ENCODE measurements at regions not wholly inside any gene's neighbourhood (a gene's known extent, or its start where the extent isn't known, plus 50 kb on each side); places are given as distances from the start of the nearest gene placed in this dataset.

GRCh38 chr17:33786478-33786877 is 468.6 kb upstream of the CCL2 start:
- H3K9ac ChIP-seq (ENCODE audit: low read depth, low read length, poor library complexity, severe bottlenecking): no peak overlapping the region
- no peaks in the 10 kb centered on the region for H3K9me2 ChIP-seq (replicated peaks; ENCODE audit: low read depth, low read length)
- no peak overlapping the region for H3K4me2 ChIP-seq (ENCODE audit: low read depth, low read length, poor library complexity, severe bottlenecking)
- H3K9me3 ChIP-seq (ENCODE audit: insufficient read depth, low read depth, low read length): no peaks in the 10 kb centered on the region
- no peak overlapping the region for H3K4me3 ChIP-seq (ENCODE audit: low read length, poor library complexity, severe bottlenecking)
- TF ChIP-seq EZH2phosphoT487 (IDR thresholded peaks at IDR 0.05; ENCODE audit: borderline replicate concordance) (no peak), CTCF (conservative IDR thresholded peaks at IDR 0.05; ENCODE audit: low read length) (no peak)
- no peaks in the 10 kb centered on the region for H3F3A ChIP-seq (ENCODE audit: low read depth)
- H2AFZ ChIP-seq (ENCODE audit: low read length): no peak overlapping the region
- H3K4me1 ChIP-seq (ENCODE audit: insufficient read depth, low read length, poor library complexity, severe bottlenecking): no peaks in the 10 kb centered on the region
- no peaks in the 10 kb centered on the region for H4K20me1 ChIP-seq (ENCODE audit: insufficient read depth, low read length, poor library complexity, severe bottlenecking)
- no peaks in the 10 kb centered on the region for H3K79me2 ChIP-seq (ENCODE audit: insufficient read depth, low read length)
- H3K27me3 ChIP-seq (ENCODE audit: insufficient read depth, low read length, poor library complexity, severe bottlenecking): no peaks in the 10 kb centered on the region
- no peaks in the 10 kb centered on the region for H3K36me3 ChIP-seq (ENCODE audit: insufficient read depth, low read length)

DNA sequence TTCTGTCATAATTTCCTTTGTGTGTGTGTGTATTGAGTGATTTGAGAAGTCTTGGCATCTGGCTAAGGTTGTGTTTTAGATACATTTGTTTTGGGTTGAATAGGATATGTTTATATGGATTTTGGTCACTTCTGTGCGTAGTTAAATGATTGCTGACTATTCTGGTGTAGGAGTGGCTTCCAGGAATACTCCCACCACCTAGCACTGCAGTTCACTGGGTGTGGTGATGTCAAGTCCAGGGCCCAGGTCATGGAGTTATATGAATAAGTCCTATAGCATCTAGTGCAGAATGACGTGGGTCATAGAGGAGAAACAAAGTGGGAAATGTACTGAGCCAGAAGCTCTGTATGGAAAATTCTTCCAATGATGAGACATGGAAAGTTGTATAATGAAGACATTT is 465.4 kb upstream of the CCL2 start:
- Histone ChIP-seq H2AFZ (ENCODE audit: low read length) (no peak overlapping the region), H4K20me1 (ENCODE audit: insufficient read depth, low read length, poor library complexity, severe bottlenecking) (no peaks in the 10 kb centered on the region), H3F3A (ENCODE audit: low read depth) (no peaks in the 10 kb centered on the region), H3K79me2 (ENCODE audit: insufficient read depth, low read length) (no peaks in the 10 kb centered on the region), H3K9me2 (replicated peaks; ENCODE audit: low read depth, low read length) (no peaks in the 10 kb centered on the region), H3K27me3 (ENCODE audit: insufficient read depth, low read length, poor library complexity, severe bottlenecking) (no peaks in the 10 kb centered on the region), H3K4me2 (ENCODE audit: low read depth, low read length, poor library complexity, severe bottlenecking) (no peak overlapping the region), H3K4me1 (ENCODE audit: insufficient read depth, low read length, poor library complexity, severe bottlenecking) (no peaks in the 10 kb centered on the region), H3K36me3 (ENCODE audit: insufficient read depth, low read length) (no peaks in the 10 kb centered on the region), H3K9me3 (ENCODE audit: insufficient read depth, low read depth, low read length) (no peaks in the 10 kb centered on the region), H3K9ac (ENCODE audit: low read depth, low read length, poor library complexity, severe bottlenecking) (no peak overlapping the region), H3K4me3 (ENCODE audit: low read length, poor library complexity, severe bottlenecking) (no peak overlapping the region)
- no peak for TF ChIP-seq CTCF (conservative IDR thresholded peaks at IDR 0.05; ENCODE audit: low read length)
- TF ChIP-seq EZH2phosphoT487 (IDR thresholded peaks at IDR 0.05; ENCODE audit: borderline replicate concordance): no peak

- no peaks in the 10 kb centered on the region for H4K20me1 ChIP-seq (ENCODE audit: insufficient read depth, low read length, poor library complexity, severe bottlenecking)
- no peak overlapping the region for H2AFZ ChIP-seq (ENCODE audit: low read length)
- TF ChIP-seq CTCF (conservative IDR thresholded peaks at IDR 0.05; ENCODE audit: low read length) (no peak), EZH2phosphoT487 (IDR thresholded peaks at IDR 0.05; ENCODE audit: borderline replicate concordance) (no peak)
- H3K4me2 ChIP-seq (ENCODE audit: low read depth, low read length, poor library complexity, severe bottlenecking): no peak overlapping the region
- no peaks in the 10 kb centered on the region for H3K4me1 ChIP-seq (ENCODE audit: insufficient read depth, low read length, poor library complexity, severe bottlenecking)
- H3K36me3 ChIP-seq (ENCODE audit: insufficient read depth, low read length): no peaks in the 10 kb centered on the region
- no peaks in the 10 kb centered on the region for H3K79me2 ChIP-seq (ENCODE audit: insufficient read depth, low read length)
- H3K9me2 ChIP-seq (replicated peaks; ENCODE audit: low read depth, low read length): no peaks in the 10 kb centered on the region
- H3F3A ChIP-seq (ENCODE audit: low read depth): no peaks in the 10 kb centered on the region
- H3K4me3 ChIP-seq (ENCODE audit: low read length, poor library complexity, severe bottlenecking): no peak overlapping the region
- no peaks in the 10 kb centered on the region for H3K27me3 ChIP-seq (ENCODE audit: insufficient read depth, low read length, poor library complexity, severe bottlenecking)
- H3K9ac ChIP-seq (ENCODE audit: low read depth, low read length, poor library complexity, severe bottlenecking): no peak overlapping the region
- H3K9me3 ChIP-seq (ENCODE audit: insufficient read depth, low read depth, low read length): no peaks in the 10 kb centered on the region
These were observed 457.9 kb upstream of the CCL2 start for GRCh38 chr17:33797181-33797580.

Measured in Loucy (cell line).